ENCODE measurements at regions not wholly inside any gene's neighbourhood (a gene's known extent, or its start where the extent isn't known, plus 50 kb on each side); places are given as distances from the start of the nearest gene placed in this dataset.

DNA sequence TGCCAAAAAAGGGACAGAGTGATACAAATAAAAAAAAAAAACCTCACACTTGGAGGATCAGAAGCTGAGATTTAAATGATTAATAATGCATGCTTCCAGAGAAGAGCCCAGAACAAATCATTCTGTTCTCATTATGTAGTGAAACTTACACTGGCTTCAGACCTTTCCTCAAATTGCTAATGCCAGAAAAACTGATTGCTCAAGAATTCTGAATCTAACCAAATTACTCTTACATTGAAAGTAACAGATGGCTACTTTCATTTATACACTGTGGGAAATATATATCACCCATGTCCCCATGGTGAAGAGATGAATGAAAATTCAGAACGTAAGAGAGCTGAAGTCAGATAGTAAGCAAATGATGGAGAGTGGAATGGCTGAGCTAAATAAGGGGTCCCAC, 85.9 kb upstream of the NSMCE3 start:
- Histone ChIP-seq H3K4me1 (ENCODE audit: control insufficient read depth, insufficient read depth, low read length) (no peaks in the 10 kb centered on the region), H3K4me2 (ENCODE audit: low read depth, low read length) (no peak overlapping the region), H3K9ac (ENCODE audit: low read depth, low read length) (no peak overlapping the region), H2AK9ac (replicated peaks; ENCODE audit: low read depth, low read length, poor library complexity) (no peak overlapping the region), H3K14ac (replicated peaks; ENCODE audit: low read depth, low read length) (no peak overlapping the region), H2BK120ac (ENCODE audit: low read depth, low read length) (no peak overlapping the region), H3K27me3 (ENCODE audit: control insufficient read depth, insufficient read depth, low read length) (peaks cover 3% of the 10 kb centered on the region), H4K91ac (ENCODE audit: insufficient read depth, low read depth, low read length) (no peak overlapping the region), H3K79me1 (ENCODE audit: low read depth in 1 of 2, low read length in 2 of 2) (no peaks in the 10 kb centered on the region), H2BK15ac (ENCODE audit: low read depth, low read length) (no peak overlapping the region), H3K4me3 (ENCODE audit: insufficient read depth, low read depth, low read length) (no peak overlapping the region), H2BK20ac (ENCODE audit: low read depth, low read length) (no peak overlapping the region), H3K18ac (ENCODE audit: low read depth, low read length) (no peak overlapping the region), H2AK5ac (ENCODE audit: low read depth, low read length) (no peak overlapping the region), H2AFZ (replicated peaks; ENCODE audit: low read length, poor library complexity) (no peak overlapping the region), H2BK5ac (ENCODE audit: low read depth, low read length, poor library complexity, severe bottlenecking) (no peak overlapping the region), H4K8ac (ENCODE audit: low read depth in 2 of 2, low read length in 2 of 2) (no peak overlapping the region), H3K23ac (ENCODE audit: low read depth, low read length) (no peak overlapping the region), H3K27ac (ENCODE audit: insufficient read depth, low read length) (no peak overlapping the region), H3K9me3 (ENCODE audit: control insufficient read depth, insufficient read depth, low read length) (no peaks in the 10 kb centered on the region), H4K20me1 (ENCODE audit: insufficient read depth, low read length) (no peaks in the 10 kb centered on the region), H3K56ac (ENCODE audit: extremely low read depth, insufficient read depth, low read length) (no peak overlapping the region), H3K9me1 (ENCODE audit: insufficient read depth, low read length) (no peaks in the 10 kb centered on the region), H3K4ac (ENCODE audit: low read depth, low read length) (no peak overlapping the region), H4K5ac (ENCODE audit: low read depth, low read length) (no peak overlapping the region), H3K36me3 (ENCODE audit: control insufficient read depth, insufficient read depth, low read length) (no peaks in the 10 kb centered on the region)
- intact Hi-C loops (cut with micrococcal nuclease) (no loop called here), in situ Hi-C loops (cut with MboI; ENCODE audit: low sequenced_read_pairs) (no loop called here), dilution Hi-C loops (cut with HindIII; ENCODE audit: low sequenced_read_pairs, unreplicated experiment) (no loop called here)
- CTCF ChIA-PET = no interaction called here
- no peak for TF ChIP-seq BHLHE40 (IDR thresholded peaks at IDR 0.05; ENCODE audit: low read depth, low read length)
- no peak for TF ChIP-seq MAZ (IDR thresholded peaks at IDR 0.05; ENCODE audit: borderline replicate concordance, low read depth, low read length)
- TF ChIP-seq, protein P1, sequence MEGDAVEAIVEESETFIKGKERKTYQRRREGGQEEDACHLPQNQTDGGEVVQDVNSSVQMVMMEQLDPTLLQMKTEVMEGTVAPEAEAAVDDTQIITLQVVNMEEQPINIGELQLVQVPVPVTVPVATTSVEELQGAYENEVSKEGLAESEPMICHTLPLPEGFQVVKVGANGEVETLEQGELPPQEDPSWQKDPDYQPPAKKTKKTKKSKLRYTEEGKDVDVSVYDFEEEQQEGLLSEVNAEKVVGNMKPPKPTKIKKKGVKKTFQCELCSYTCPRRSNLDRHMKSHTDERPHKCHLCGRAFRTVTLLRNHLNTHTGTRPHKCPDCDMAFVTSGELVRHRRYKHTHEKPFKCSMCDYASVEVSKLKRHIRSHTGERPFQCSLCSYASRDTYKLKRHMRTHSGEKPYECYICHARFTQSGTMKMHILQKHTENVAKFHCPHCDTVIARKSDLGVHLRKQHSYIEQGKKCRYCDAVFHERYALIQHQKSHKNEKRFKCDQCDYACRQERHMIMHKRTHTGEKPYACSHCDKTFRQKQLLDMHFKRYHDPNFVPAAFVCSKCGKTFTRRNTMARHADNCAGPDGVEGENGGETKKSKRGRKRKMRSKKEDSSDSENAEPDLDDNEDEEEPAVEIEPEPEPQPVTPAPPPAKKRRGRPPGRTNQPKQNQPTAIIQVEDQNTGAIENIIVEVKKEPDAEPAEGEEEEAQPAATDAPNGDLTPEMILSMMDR (conservative IDR thresholded peaks at IDR 0.05; ENCODE audit: low read depth, low read length) = no peak
- no peak for TF ChIP-seq RAD21 (IDR thresholded peaks at IDR 0.05; ENCODE audit: low read length)
- TF ChIP-seq, protein P2, sequence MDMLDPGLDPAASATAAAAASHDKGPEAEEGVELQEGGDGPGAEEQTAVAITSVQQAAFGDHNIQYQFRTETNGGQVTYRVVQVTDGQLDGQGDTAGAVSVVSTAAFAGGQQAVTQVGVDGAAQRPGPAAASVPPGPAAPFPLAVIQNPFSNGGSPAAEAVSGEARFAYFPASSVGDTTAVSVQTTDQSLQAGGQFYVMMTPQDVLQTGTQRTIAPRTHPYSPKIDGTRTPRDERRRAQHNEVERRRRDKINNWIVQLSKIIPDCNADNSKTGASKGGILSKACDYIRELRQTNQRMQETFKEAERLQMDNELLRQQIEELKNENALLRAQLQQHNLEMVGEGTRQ (IDR thresholded peaks at IDR 0.05; ENCODE audit: low read depth, low read length) = no peak
- TF ChIP-seq RFX5 (IDR thresholded peaks at IDR 0.05; ENCODE audit: low read depth, low read length) = no peak
- TF ChIP-seq RCOR1 (IDR thresholded peaks at IDR 0.05; ENCODE audit: insufficient replicate concordance, low read length) = no peak
- TF ChIP-seq, protein P3, sequence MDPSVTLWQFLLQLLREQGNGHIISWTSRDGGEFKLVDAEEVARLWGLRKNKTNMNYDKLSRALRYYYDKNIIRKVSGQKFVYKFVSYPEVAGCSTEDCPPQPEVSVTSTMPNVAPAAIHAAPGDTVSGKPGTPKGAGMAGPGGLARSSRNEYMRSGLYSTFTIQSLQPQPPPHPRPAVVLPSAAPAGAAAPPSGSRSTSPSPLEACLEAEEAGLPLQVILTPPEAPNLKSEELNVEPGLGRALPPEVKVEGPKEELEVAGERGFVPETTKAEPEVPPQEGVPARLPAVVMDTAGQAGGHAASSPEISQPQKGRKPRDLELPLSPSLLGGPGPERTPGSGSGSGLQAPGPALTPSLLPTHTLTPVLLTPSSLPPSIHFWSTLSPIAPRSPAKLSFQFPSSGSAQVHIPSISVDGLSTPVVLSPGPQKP (IDR thresholded peaks at IDR 0.05; ENCODE audit: borderline replicate concordance, low read depth, low read length) = no peak
- TF ChIP-seq POLR2A (IDR thresholded peaks at IDR 0.05; ENCODE audit: low read depth, low read length) = no peak
- TF ChIP-seq NFE2L2 (IDR thresholded peaks at IDR 0.05; ENCODE audit: low read depth, low read length) = no peak
- DNase-seq (no peak), ATAC-seq (ENCODE audit: low read depth) (no peak)
- POLR2A ChIA-PET (ENCODE audit: unreplicated experiment) = no interaction called here
- BruUV-seq (replicated peaks) = no TSS peak
- WGBS, 2 experiments (ENCODE audit: extremely low coverage in 2 of 2, insufficient read length in 1 of 2) = no CpG with 5 or more reads among the region's 1 CpG
